Uterus (tissue), 2 donors: ENCODE measurements at regions not wholly inside any gene's neighbourhood (a gene's known extent, or its start where the extent isn't known, plus 50 kb on each side); places are given as distances from the start of the nearest gene placed in this dataset.

Source experiments
- CTCF ChIP-seq, 4 experiments: fragments of 200-600 bp in 2 of 4; fragments of 450-650 bp in 2 of 4; sonication (generic) in 2 of 4; IDR thresholded peaks; one replicate each; pipeline ENCODE4 v1.5.1; 2016 to 2019; ENCODE audit warnings: antibody characterized with exemption in 4 of 4, mild to moderate bottlenecking in 2 of 4, moderate library complexity in 1 of 4
- POLR2A ChIP-seq, 2 donors: fragments of 450-650 bp; IDR thresholded peaks; one replicate each; pipeline ENCODE4 v1.6.1; 2016; ENCODE audit warnings: antibody characterized with exemption in 2 of 2, mild to moderate bottlenecking in 1 of 2, moderate library complexity in 1 of 2

DNA sequence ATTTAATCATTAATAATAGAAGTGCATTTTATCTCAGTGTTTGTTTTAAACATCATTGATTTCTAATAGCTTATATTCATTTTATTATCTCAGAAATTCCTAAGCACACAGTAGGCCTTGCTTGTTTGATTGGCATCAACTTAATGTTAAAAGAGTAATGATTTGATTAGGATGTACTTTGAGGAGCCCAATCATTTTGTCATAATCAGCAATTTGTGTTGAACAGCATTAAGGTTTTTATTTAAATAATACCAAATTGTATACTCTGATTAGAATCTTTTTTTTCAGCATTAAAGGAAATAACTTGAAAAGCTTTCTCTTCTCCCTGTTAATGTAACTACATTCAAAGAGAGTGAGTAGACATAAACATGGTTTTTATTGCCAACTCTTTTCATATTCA is 2262.0 kb upstream of the TENM3 start:
- TF ChIP-seq POLR2A (IDR thresholded peaks at IDR 0.05) (no peak), CTCF (IDR thresholded peaks at IDR 0.05) (no peak)
